GM23338 (cell line): ENCODE measurements at regions not wholly inside any gene's neighbourhood (a gene's known extent, or its start where the extent isn't known, plus 50 kb on each side); places are given as distances from the start of the nearest gene placed in this dataset.

Experiments used
- ATAC-seq: fragments of 200-7000 bp; cut with Tn5 transposase; 3 replicates; pipeline ENCODE4 v1.9.1; 2020
- DNase-seq: peaks from one replicate; pipeline ENCODE4 v3.0.0-alpha.2; 2015; ENCODE audit warnings: low spot score
- H2AFZ ChIP-seq: fragments of 200-600 bp; sonication (generic); 2 replicates; pipeline ENCODE4 v1.8.0; 2016; ENCODE audit warnings: antibody characterized with exemption, mild to moderate bottlenecking, moderate library complexity
- H3F3A ChIP-seq: fragments of 200-600 bp; sonication (generic); replicated peaks from 2 replicates; pipeline ENCODE4 v1.8.0; 2017; ENCODE audit warnings: antibody characterized with exemption, mixed run types, low read depth
- H3K27ac ChIP-seq: fragments of 200-600 bp; sonication (generic); 2 replicates; pipeline ENCODE4 v1.6.1; 2016; ENCODE audit warnings: low read depth
- H3K27me3 ChIP-seq: fragments of 200-600 bp; sonication (generic); 2 replicates; pipeline ENCODE4 v1.8.0; 2016; ENCODE audit warnings: mild to moderate bottlenecking, mixed run types, moderate library complexity; ENCODE audit not compliant: insufficient read depth
- H3K36me3 ChIP-seq: fragments of 200-600 bp; sonication (generic); 2 replicates; pipeline ENCODE4 v1.8.0; 2016; ENCODE audit warnings: mild to moderate bottlenecking; ENCODE audit not compliant: insufficient read depth
- H3K4me1 ChIP-seq: fragments of 200-600 bp; sonication (generic); 2 replicates; pipeline ENCODE4 v1.8.0; 2016; ENCODE audit warnings: mild to moderate bottlenecking, moderate library complexity; ENCODE audit not compliant: insufficient read depth
- H3K4me2 ChIP-seq: fragments of 200-600 bp; sonication (generic); 2 replicates; pipeline ENCODE4 v1.7.1; 2017; ENCODE audit warnings: mixed run types
- H3K4me3 ChIP-seq: fragments of 200-600 bp; sonication (generic); 2 replicates; pipeline ENCODE4 v1.6.1; 2016; ENCODE audit warnings: mixed run types
- H3K79me2 ChIP-seq: fragments of 200-600 bp; sonication (generic); replicated peaks from 2 replicates; pipeline ENCODE4 v1.8.0; 2017; ENCODE audit warnings: mild to moderate bottlenecking; ENCODE audit not compliant: insufficient read depth
- H3K9me2 ChIP-seq: fragments of 200-600 bp; sonication (generic); 2 replicates; pipeline ENCODE4 v1.8.0; 2017; ENCODE audit not compliant: insufficient read depth
- H4K20me1 ChIP-seq: fragments of 200-600 bp; sonication (generic); replicated peaks from 2 replicates; pipeline ENCODE4 v1.8.0; 2017; ENCODE audit warnings: mild to moderate bottlenecking; ENCODE audit not compliant: insufficient read depth
- H3K27ac Mint-ChIP-seq: 2 replicates; pipeline ENCODE4 v1.8.0; 2020; ENCODE audit warnings: inconsistent platforms, mild to moderate bottlenecking, moderate library complexity, mixed read lengths
- H3K27me3 Mint-ChIP-seq: 3 replicates; pipeline ENCODE4 v1.8.0; 2022; ENCODE audit warnings: low read depth, mild to moderate bottlenecking, moderate library complexity, mixed read lengths, inconsistent platforms; ENCODE audit not compliant: insufficient read depth, poor library complexity
- H3K36me3 Mint-ChIP-seq: 3 replicates; pipeline ENCODE4 v1.8.0; 2021; ENCODE audit warnings: low read depth, mild to moderate bottlenecking, inconsistent platforms, moderate library complexity, mixed read lengths
- H3K4me1 Mint-ChIP-seq: 3 replicates; pipeline ENCODE4 v1.8.0; 2020; ENCODE audit warnings: mild to moderate bottlenecking, inconsistent platforms, mixed read lengths
- H3K4me3 Mint-ChIP-seq: 3 replicates; pipeline ENCODE4 v1.8.0; 2021; ENCODE audit warnings: moderate library complexity, mild to moderate bottlenecking, inconsistent platforms, mixed read lengths
- H3K9me3 Mint-ChIP-seq: 3 replicates; pipeline ENCODE4 v1.8.0; 2020; ENCODE audit warnings: moderate library complexity, mild to moderate bottlenecking, inconsistent platforms, mixed read lengths
- CREB1 ChIP-seq: fragments of 250-450 bp; sonication (Bioruptor Pico); IDR thresholded peaks from 2 replicates; pipeline ENCODE4 v1.5.0; 2020; ENCODE audit warnings: low read depth, mild to moderate bottlenecking, moderate library complexity
- ETS1 ChIP-seq: IDR thresholded peaks from 2 replicates; pipeline ENCODE4 v1.6.1; 2016; ENCODE audit warnings: antibody characterized with exemption
- EZH2 ChIP-seq: fragments of 200-600 bp; sonication (generic); IDR thresholded peaks from one replicate; pipeline ENCODE4 v1.8.0; 2017; ENCODE audit warnings: antibody characterized with exemption, mild to moderate bottlenecking, low read depth; ENCODE audit not compliant: unreplicated experiment
- EZH2phosphoT487 ChIP-seq: fragments of 200-600 bp; sonication (generic); IDR thresholded peaks from one replicate; pipeline ENCODE4 v1.8.1; 2018; ENCODE audit warnings: antibody characterized with exemption; ENCODE audit not compliant: unreplicated experiment
- JUNB ChIP-seq: IDR thresholded peaks from one replicate; pipeline ENCODE4 v1.6.1; 2016; ENCODE audit warnings: antibody characterized with exemption; ENCODE audit not compliant: unreplicated experiment
- NANOG ChIP-seq: IDR thresholded peaks from 2 replicates; pipeline ENCODE4 v1.6.1; 2016; ENCODE audit warnings: antibody characterized with exemption, borderline replicate concordance
- STAT1 ChIP-seq: IDR thresholded peaks from one replicate; pipeline ENCODE4 v1.6.1; 2016; ENCODE audit warnings: antibody characterized with exemption; ENCODE audit not compliant: unreplicated experiment
- ZNF114 ChIP-seq: fragments of 250-450 bp; sonication (Bioruptor Pico); IDR thresholded peaks from 2 replicates; pipeline ENCODE4 v1.5.0; 2020; ENCODE audit warnings: mild to moderate bottlenecking, moderate library complexity
- ZNF331 ChIP-seq: fragments of 250-450 bp; sonication (Bioruptor Pico); IDR thresholded peaks from 2 replicates; pipeline ENCODE4 v1.5.0; 2020; ENCODE audit warnings: low read depth, mild to moderate bottlenecking, moderate library complexity
- TF ChIP-seq, protein P1 (sequence below): IDR thresholded peaks from one replicate; pipeline ENCODE4 v1.6.1; 2018; ENCODE audit warnings: antibody characterized with exemption; ENCODE audit not compliant: unreplicated experiment
- TF ChIP-seq, protein P2 (sequence below), 2 experiments: fragments of 200-600 bp in 1 of 2; sonication (generic) in 1 of 2; conservative IDR thresholded peaks; 2 replicates each; pipeline versions ENCODE4 v1.5.1 to v1.6.1; 2016 to 2017; ENCODE audit warnings: antibody characterized with exemption in 2 of 2, low read depth in 2 of 2, mild to moderate bottlenecking in 2 of 2, moderate library complexity in 1 of 2

DNA sequence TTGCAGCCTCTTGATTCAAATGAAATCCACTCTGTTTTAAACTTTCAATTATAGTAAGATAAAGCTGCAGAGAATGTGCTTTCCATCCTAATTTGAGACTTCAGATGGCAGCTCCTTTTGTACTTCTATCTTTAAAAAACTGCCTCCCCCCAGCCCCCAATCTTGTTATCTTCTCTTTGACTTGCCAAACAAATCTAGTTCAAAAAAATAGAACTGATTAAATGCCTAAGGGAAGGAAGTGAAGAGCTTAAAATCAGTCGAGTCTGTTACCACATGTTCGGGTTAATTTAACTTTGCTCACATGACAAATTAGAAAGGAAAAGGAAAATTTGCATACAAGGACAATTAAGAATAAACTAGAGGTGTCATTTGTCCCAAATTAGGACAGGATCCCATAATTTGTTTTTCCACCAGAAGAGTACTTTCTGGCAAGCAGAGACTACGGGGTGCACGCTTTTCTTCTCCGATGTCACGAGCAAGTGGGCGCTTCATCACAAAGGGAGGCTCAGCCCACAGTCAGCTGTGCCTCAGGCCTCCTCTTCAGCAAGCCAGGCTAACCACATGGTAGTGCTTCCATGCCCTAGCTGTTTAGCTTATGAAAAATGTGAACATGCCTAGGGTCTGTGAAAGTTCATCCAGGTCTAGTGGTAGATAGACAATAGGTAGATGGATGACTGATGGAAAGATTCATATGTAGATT lies 69.0 kb upstream of the LDLRAD3 start:
- H3K27me3 ChIP-seq: no peaks in the 10 kb centered on the region
- no peaks in the 10 kb centered on the region for H3F3A ChIP-seq
- no peaks in the 10 kb centered on the region for H3K9me2 ChIP-seq
- H3K9me3 Mint-ChIP-seq: no peaks in the 10 kb centered on the region
- peaks cover 1% of the 10 kb centered on the region for H3K27me3 Mint-ChIP-seq
- no peaks in the 10 kb centered on the region for H3K4me1 ChIP-seq
- H3K36me3 Mint-ChIP-seq: no peaks in the 10 kb centered on the region
- no peak overlapping the region for H3K4me3 ChIP-seq
- H2AFZ ChIP-seq: no peak overlapping the region
- TF ChIP-seq, protein P1, sequence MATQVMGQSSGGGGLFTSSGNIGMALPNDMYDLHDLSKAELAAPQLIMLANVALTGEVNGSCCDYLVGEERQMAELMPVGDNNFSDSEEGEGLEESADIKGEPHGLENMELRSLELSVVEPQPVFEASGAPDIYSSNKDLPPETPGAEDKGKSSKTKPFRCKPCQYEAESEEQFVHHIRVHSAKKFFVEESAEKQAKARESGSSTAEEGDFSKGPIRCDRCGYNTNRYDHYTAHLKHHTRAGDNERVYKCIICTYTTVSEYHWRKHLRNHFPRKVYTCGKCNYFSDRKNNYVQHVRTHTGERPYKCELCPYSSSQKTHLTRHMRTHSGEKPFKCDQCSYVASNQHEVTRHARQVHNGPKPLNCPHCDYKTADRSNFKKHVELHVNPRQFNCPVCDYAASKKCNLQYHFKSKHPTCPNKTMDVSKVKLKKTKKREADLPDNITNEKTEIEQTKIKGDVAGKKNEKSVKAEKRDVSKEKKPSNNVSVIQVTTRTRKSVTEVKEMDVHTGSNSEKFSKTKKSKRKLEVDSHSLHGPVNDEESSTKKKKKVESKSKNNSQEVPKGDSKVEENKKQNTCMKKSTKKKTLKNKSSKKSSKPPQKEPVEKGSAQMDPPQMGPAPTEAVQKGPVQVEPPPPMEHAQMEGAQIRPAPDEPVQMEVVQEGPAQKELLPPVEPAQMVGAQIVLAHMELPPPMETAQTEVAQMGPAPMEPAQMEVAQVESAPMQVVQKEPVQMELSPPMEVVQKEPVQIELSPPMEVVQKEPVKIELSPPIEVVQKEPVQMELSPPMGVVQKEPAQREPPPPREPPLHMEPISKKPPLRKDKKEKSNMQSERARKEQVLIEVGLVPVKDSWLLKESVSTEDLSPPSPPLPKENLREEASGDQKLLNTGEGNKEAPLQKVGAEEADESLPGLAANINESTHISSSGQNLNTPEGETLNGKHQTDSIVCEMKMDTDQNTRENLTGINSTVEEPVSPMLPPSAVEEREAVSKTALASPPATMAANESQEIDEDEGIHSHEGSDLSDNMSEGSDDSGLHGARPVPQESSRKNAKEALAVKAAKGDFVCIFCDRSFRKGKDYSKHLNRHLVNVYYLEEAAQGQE: no peak
- TF ChIP-seq STAT1: no peak
- TF ChIP-seq, protein P2, sequence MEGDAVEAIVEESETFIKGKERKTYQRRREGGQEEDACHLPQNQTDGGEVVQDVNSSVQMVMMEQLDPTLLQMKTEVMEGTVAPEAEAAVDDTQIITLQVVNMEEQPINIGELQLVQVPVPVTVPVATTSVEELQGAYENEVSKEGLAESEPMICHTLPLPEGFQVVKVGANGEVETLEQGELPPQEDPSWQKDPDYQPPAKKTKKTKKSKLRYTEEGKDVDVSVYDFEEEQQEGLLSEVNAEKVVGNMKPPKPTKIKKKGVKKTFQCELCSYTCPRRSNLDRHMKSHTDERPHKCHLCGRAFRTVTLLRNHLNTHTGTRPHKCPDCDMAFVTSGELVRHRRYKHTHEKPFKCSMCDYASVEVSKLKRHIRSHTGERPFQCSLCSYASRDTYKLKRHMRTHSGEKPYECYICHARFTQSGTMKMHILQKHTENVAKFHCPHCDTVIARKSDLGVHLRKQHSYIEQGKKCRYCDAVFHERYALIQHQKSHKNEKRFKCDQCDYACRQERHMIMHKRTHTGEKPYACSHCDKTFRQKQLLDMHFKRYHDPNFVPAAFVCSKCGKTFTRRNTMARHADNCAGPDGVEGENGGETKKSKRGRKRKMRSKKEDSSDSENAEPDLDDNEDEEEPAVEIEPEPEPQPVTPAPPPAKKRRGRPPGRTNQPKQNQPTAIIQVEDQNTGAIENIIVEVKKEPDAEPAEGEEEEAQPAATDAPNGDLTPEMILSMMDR (conservative IDR thresholded peaks at IDR 0.05; ENCODE audit: low read depth in 2 of 2): no peak
- no peak for TF ChIP-seq JUNB
- no peak for TF ChIP-seq ZNF114
- TF ChIP-seq EZH2: no peak
- no peak for TF ChIP-seq ETS1
- TF ChIP-seq NANOG: no peak
- no peak for TF ChIP-seq ZNF331
- TF ChIP-seq CREB1 (CRISPR knock-in tag): no peak
- no peak for TF ChIP-seq EZH2phosphoT487
- H3K4me3 Mint-ChIP-seq: no peak overlapping the region
- no peaks in the 10 kb centered on the region for H3K4me1 Mint-ChIP-seq
- H4K20me1 ChIP-seq: no peaks in the 10 kb centered on the region
- no peak for ATAC-seq
- H3K27ac Mint-ChIP-seq: no peak overlapping the region
- no peak overlapping the region for H3K4me2 ChIP-seq
- no peaks in the 10 kb centered on the region for H3K79me2 ChIP-seq
- no peaks in the 10 kb centered on the region for H3K36me3 ChIP-seq
- DNase-seq: no peak
- no peak overlapping the region for H3K27ac ChIP-seq
